Left lung (tissue), 4 donors: ENCODE measurements at regions not wholly inside any gene's neighbourhood (a gene's known extent, or its start where the extent isn't known, plus 50 kb on each side); places are given as distances from the start of the nearest gene placed in this dataset.
"Not testable (repeated sequence)": the region's sequence is repeated elsewhere in the genome, so short reads cannot be mapped to it uniquely, and the experiment has no call there.

Experiments used
- ATAC-seq: fragments of 200-7000 bp; cut with Tn5 transposase; one replicate; pipeline ENCODE4 v1.9.1; 2020; ENCODE audit warnings: moderate library complexity
- DNase-seq, 4 donors: peaks; one replicate each; pipeline ENCODE4 v3.0.0-alpha.2; 2013 to 2020
- H3K27ac ChIP-seq, 2 donors: fragments of 200-600 bp; sonication (generic) in 1 of 2; one replicate each; pipeline versions ENCODE4 v1.5.0 to v1.8.0; 2020 to 2021
- H3K27me3 ChIP-seq, 2 donors: fragments of 200-600 bp; sonication (generic) in 1 of 2; one replicate each; pipeline versions ENCODE4 v1.5.0 to v1.8.0; 2020 to 2021
- H3K36me3 ChIP-seq, 2 donors: fragments of 200-600 bp; sonication (generic) in 1 of 2; one replicate each; pipeline versions ENCODE4 v1.5.0 to v1.8.0; 2020 to 2021
- H3K4me1 ChIP-seq, 2 donors: fragments of 200-600 bp; one replicate each; pipeline ENCODE4 v1.8.0; 2021
- H3K4me3 ChIP-seq, 2 donors: fragments of 200-600 bp; sonication (generic) in 1 of 2; one replicate each; pipeline versions ENCODE4 v1.5.0 to v1.8.0; 2020 to 2021; ENCODE audit warnings: mild to moderate bottlenecking in 1 of 2
- H3K9me3 ChIP-seq, 2 donors: fragments of 200-600 bp; sonication (generic) in 1 of 2; one replicate each; pipeline versions ENCODE4 v1.5.0 to v1.8.0; 2020 to 2021
- CTCF ChIP-seq, 2 donors: fragments of 200-600 bp; sonication (generic) in 1 of 2; IDR thresholded peaks; one replicate each; pipeline versions ENCODE4 v1.5.0 to v1.8.0; 2021; ENCODE audit warnings: antibody characterized with exemption in 2 of 2
- intact Hi-C, 2 donors: fragments of 100-400 bp; cut with DNase I; formaldehyde crosslinking; loops; one replicate each; pipeline versions ENCODE4 v1.11.2 to v1.14.2; 2022
- donor health status: DM: no; HTN: yes; CAD: no.
- donor health status: DM: no; HTN: no; CAD: no.

GRCh38 chr5:67770431-67771025, 445.0 kb upstream of the PIK3R1 start:
- Histone ChIP-seq H3K9me3 (no peaks in the 10 kb centered on the region), H3K4me1 (peaks cover 5 to 8% of the 10 kb centered on the region in 2 donors), H3K36me3 (no peaks in the 10 kb centered on the region), H3K27ac (no peak overlapping the region), H3K27me3 (no peaks in the 10 kb centered on the region), H3K4me3 (no peak overlapping the region)
- no peak for TF ChIP-seq CTCF (IDR thresholded peaks at IDR 0.05)
- ATAC-seq: peak; percentile 76
- no peak for DNase-seq
- intact Hi-C loops: no loop called here

- no peak for TF ChIP-seq CTCF (IDR thresholded peaks at IDR 0.05)
- Histone ChIP-seq H3K4me3 (no peak overlapping the region), H3K27ac (no peak overlapping the region), H3K27me3 (no peaks in the 10 kb centered on the region), H3K4me1 (peaks cover 3 to 5% of the 10 kb centered on the region in 2 donors), H3K36me3 (no peaks in the 10 kb centered on the region), H3K9me3 (peaks cover 0 to 1% of the 10 kb centered on the region in 2 donors)
- no peak for ATAC-seq
- intact Hi-C loops: no loop called here
- no peak for DNase-seq
Observed at GRCh38 chr5:67765697-67766096, 449.9 kb upstream of the PIK3R1 start.

- H3K27ac ChIP-seq, H3K9me3 ChIP-seq, H3K36me3 ChIP-seq, intact Hi-C loops, H3K4me3 ChIP-seq, H3K27me3 ChIP-seq, ATAC-seq, H3K4me1 ChIP-seq: not testable (repeated sequence)
- peak in 1 of 4 donors; percentile 65 for DNase-seq
Observed at GRCh38 chr5:67757771-67758170, 457.8 kb upstream of the PIK3R1 start.

- intact Hi-C loops: no loop called here
- peaks cover 0 to 9% of the 10 kb centered on the region in 2 donors for H3K9me3 ChIP-seq
Observed at GRCh38 chr5:67752357-67752708, 463.2 kb upstream of the PIK3R1 start.

GRCh38 chr5:67748165-67748690, 467.3 kb upstream of the PIK3R1 start:
- no peak for DNase-seq
- Histone ChIP-seq H3K27me3 (no peaks in the 10 kb centered on the region), H3K27ac (no peak overlapping the region), H3K36me3 (no peaks in the 10 kb centered on the region), H3K9me3 (peaks cover 0 to 19% of the 10 kb centered on the region in 2 donors), H3K4me1 (no peaks in the 10 kb centered on the region), H3K4me3 (no peak overlapping the region)
- intact Hi-C loops: no loop called here
- no peak for ATAC-seq
- TF ChIP-seq CTCF (IDR thresholded peaks at IDR 0.05): no peak

More at GRCh38 chr5:67752357-67752708, 463.2 kb upstream of the PIK3R1 start:
- no peaks in the 10 kb centered on the region for H3K27me3 ChIP-seq
- no peak for TF ChIP-seq CTCF (IDR thresholded peaks at IDR 0.05)
- no peak for ATAC-seq
- H3K4me1 ChIP-seq: no peaks in the 10 kb centered on the region
- no peaks in the 10 kb centered on the region for H3K36me3 ChIP-seq
- H3K27ac ChIP-seq: no peak overlapping the region
- H3K4me3 ChIP-seq: no peak overlapping the region
- peak in 1 of 4 donors; percentile 17 for DNase-seq

- Histone ChIP-seq H3K27ac (no peak overlapping the region), H3K4me3 (no peak overlapping the region), H3K4me1 (no peaks in the 10 kb centered on the region), H3K27me3 (no peaks in the 10 kb centered on the region), H3K36me3 (no peaks in the 10 kb centered on the region), H3K9me3 (peaks cover 0 to 16% of the 10 kb centered on the region in 2 donors)
- TF ChIP-seq CTCF (IDR thresholded peaks at IDR 0.05): no peak
- no peak for DNase-seq
- ATAC-seq: no peak
- intact Hi-C loops: no loop called here
Observed at GRCh38 chr5:67747096-67747495, 468.5 kb upstream of the PIK3R1 start.

GRCh38 chr5:67746608-67747007, 468.9 kb upstream of the PIK3R1 start:
- H3K4me1 ChIP-seq, H3K27ac ChIP-seq, DNase-seq, ATAC-seq, H3K36me3 ChIP-seq, intact Hi-C loops, H3K4me3 ChIP-seq, H3K27me3 ChIP-seq: not testable (repeated sequence)
- peaks cover 0 to 16% of the 10 kb centered on the region in 2 donors for H3K9me3 ChIP-seq
